ENCODE measurements at regions not wholly inside any gene's neighbourhood (a gene's known extent, or its start where the extent isn't known, plus 50 kb on each side); places are given as distances from the start of the nearest gene placed in this dataset.
A peak's percentile ranks its signal among the peaks of the same experiment; 100 is the strongest.

DNA sequence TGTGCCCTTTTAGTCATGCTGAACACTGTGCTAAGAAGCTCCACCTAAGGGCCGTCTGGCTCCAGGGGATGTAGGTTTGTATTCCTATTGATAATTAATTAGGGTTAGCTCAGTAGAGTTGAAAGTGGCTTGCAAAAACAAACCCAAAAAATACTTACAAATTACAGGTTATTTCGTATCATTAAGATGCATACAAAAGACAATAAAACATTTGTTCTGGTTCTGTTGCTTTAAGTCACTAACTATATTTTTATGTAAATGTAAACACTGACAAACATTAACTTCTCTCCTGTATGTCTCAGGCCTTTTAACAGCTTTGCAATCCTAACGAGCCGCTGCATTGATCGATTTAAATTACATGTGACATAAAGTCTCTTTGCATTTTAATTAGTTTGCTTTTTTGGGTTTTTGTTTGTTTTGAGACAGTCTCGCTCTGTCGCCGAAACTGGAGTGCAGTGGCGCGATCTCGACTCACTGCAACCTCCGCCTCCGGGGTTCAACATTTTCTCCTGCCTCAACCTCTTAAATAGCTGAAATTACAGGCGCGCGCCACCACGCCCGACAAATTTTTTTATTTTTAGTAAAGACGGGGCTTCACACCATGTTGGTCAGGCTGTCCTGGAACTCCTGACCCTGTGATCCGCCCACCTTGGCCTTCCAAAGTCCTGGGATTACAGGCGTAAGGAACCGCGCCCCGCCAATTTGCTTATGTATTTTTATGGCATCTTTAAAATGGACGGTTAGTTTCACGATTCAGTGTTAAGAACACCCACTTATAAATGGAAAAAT, 110.9 kb downstream of the HFE start:
- DNase-seq (ENCODE audit: low read depth) = no peak

DNA sequence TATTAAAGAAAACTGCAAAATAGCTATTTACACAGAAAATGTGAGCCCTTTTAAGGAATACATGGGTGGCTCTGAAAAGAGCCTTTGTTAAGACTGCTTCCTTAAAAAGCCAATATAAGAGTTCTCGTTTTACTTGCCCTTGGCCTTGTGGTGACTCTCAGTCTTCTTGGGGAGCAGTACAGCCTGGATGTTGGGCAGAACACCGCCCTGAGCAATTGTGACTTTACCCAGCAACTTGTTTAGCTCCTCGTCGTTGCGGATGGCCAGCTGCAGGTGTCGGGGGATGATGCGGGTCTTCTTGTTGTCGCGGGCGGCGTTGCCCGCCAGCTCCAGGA, 111.5 kb downstream of the HFE start:
- no peak for DNase-seq (ENCODE audit: low read depth)

DNA sequence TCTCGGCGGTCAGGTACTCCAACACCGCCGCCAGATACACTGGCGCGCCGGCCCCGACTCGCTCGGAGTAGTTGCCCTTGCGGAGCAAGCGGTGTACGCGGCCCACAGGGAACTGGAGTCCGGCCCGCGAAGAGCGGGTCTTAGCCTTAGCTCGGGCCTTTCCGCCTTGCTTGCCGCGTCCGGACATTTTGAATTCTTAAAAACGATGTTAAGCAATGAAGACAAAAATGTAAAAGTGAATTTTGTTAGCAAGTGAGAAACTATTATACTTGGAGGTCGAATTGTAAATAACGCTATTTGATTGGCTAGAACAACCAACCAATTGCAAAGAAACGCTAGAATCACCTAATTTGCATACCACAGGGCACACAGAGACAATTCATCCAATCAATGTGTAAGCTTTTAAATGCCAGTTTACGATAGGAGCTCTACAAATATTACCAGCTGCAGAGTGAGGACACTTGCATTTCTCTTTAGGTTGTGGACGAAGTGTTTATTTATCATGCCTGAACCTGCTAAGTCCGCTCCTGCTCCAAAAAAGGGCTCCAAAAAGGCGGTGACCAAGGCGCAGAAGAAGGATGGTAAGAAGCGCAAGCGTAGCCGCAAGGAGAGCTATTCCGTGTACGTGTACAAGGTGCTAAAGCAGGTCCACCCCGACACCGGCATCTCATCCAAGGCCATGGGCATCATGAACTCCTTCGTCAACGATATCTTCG, 112.0 kb downstream of the HFE start:
- no peak for DNase-seq (ENCODE audit: low read depth)

DNA sequence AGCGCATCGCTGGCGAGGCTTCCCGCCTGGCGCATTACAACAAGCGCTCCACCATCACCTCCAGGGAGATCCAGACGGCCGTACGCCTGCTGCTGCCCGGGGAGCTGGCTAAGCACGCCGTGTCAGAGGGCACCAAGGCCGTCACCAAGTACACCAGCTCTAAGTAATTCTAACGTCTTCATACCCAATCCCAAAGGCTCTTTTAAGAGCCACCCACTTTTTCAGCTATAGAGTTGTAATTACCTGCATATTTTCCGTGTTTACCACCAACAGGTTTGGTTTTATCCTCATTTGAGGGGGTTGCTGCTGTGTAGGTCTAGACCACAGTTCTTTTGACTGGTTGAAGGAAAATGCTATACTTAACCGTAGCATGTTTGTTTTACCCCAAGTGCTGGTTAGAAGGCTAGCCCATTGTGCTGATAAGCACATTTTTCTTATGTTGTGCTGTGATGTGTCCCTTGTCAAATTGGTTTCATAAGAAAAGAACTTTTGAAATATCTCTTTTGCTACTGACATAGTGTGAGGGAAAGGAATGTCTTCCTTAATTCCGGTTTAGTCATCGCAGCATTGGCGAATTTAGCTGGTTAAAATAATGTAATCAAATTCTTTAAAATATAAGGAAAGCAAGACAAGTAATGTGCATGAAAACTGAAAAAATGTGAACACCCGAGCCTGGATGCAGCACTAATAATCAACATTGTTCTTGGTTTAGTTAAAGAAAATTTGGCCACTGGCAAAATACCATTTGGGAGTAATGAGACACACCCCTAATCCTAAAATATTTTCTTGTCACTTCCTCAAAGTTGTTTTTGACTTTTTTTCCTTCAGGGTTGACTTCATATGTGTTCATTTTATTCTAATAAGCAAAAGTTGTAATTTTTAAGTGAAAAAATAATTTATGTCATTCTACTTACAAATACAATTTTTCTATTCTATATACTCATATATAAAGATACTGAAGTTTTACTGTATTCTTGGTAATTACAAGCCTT, 112.8 kb downstream of the HFE start:
- no peak for DNase-seq (ENCODE audit: low read depth)

DNA sequence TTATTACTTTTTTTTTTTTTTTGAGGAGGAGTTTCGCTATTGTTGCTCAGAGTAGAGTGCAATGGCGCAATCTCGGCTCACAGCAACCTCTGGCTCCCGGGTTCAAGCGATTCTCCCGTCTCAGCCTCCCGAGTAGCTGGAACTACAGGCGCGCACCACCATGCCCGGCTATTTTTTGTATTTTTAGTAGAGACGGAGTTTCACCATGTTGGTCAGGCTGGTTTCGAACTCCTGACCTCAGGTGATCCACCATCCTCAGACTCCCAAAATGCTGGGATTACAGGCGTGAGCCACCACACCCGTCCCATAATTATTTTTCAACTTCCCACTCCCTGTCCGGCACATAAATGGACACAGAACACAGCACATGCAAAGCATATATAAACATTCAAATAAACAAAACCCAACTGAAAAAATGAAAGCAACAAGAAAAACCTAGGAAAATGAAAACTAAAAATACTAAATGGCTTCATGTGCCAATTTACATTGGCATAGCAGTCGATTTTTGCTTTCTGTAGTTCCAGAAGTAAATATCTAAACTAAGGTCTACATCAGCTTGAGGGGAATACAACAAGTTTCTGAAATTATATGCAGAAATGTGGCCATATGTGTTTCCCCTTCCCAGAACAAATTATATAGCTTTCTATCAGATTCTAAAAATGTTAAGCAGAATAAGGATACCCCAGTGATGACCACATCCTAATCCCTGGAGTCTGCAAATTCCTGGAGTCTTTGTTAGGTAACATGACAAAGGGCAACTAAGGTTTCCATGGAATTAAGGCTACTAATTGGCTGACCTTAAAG, 113.9 kb downstream of the HFE start:
- DNase-seq (ENCODE audit: low read depth) = no peak

DNA sequence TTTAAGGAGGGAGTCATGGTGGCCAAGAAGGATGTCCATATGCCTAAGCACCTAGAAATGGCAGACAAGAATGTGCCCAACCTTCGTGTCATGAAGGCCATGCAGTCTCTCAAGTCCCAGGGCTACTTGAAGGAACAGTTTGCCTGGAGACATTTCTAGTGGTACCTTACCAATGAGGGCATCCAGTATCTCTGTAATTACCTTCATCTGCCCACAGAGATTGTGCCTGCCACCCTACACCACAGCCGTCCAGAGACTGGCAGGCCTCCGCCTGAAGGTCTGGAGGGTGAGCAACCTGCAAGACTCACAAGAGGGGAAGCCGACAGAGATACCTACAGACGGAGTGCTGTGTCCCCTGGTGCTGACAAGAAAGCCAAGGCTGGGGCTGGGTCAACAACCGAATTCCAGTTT, 115.0 kb downstream of the HFE start:
- no peak for DNase-seq (ENCODE audit: low read depth)

DNA sequence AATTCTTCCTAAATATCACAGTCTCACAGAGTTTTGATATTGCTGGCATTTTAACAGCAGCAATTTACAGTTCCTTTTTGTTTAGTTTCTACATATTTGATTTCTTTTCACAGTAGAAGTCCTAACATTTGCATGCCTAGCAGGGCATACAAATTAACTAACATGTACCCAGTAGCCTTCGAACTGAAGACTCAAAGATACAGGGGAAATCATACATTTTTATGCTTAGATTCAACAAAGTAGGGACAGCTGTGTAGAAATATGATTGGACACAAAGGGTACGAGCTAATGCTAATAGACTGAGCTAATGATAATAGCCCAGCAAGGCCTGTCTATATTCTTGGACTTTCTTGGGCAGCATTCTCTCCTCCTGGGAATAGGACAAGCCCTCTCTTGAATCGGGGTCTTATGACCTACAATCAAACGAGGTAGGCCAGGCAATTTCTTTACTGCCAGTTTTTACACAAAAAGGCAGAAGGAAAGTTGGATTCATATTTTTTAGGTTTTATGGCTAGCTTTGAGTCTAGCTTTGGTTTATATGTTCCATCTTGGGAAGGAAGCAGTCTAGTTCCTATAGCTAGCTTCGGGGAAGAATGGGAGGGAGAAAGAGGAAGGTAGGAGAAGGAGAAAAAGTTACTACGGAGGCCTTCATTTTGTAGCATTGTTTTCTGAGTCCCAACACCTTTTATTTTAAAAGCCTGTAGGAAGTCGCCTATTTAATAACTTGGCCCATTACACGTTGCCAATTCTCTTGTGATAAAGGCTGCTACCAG, 115.8 kb downstream of the HFE start:
- no peak for DNase-seq (ENCODE audit: low read depth)

DNA sequence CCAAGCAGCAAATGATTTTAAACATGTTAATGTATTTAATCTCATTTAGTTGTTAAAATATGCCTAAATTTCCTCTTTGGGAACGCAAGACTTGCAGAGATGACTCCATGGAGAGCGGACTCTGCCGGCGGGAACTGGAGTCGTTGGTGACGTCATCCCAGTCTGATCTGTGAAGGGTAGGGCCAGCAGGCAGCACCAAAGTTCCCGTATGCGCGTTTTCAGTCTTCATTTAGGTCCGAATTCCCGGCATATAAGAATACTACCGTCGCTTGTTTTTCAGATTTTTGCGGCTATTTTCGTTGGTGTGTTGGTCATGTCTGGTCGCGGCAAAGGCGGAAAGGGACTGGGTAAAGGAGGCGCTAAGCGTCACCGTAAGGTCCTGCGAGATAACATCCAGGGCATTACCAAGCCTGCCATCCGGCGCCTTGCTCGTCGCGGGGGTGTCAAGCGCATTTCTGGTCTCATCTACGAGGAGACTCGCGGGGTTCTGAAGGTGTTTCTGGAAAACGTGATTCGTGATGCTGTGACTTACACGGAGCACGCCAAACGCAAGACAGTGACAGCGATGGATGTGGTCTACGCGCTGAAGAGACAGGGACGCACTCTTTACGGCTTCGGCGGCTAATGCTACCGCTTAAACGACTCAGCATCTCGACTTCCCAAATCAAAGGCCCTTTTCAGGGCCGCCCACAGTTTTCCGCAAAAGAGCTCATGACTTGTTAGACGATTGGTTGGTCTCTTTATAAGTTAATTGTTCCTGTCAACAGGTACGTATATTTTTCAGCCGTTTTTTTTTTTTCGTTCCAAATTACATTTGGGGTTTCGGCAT, 117.3 kb downstream of the HFE start:
- peak; percentile 68 for DNase-seq (ENCODE audit: low read depth)

DNA sequence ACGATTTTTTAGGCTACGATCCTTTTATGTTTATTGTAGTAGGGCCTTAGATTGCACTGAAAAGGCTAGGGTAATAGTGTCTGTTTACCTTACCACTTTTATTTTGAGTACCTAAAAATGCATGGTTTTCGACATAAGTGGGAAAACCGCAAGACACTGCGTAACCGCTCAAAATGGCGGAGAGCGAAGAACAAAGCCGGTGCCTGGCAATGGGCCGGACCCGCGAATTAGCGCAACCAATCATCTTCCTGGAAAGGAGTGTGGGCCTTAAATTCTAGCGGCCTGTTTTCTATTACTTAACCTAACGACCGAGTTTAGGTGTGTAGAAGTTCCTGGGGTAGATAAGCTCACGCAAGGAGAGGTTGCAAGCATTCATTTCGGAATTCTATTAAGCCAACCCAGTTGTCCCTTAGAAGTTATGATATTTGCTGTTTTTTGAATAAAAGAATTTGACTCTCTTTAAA, 118.0 kb downstream of the HFE start:
- peak; percentile 64 for DNase-seq (ENCODE audit: low read depth)

DNA sequence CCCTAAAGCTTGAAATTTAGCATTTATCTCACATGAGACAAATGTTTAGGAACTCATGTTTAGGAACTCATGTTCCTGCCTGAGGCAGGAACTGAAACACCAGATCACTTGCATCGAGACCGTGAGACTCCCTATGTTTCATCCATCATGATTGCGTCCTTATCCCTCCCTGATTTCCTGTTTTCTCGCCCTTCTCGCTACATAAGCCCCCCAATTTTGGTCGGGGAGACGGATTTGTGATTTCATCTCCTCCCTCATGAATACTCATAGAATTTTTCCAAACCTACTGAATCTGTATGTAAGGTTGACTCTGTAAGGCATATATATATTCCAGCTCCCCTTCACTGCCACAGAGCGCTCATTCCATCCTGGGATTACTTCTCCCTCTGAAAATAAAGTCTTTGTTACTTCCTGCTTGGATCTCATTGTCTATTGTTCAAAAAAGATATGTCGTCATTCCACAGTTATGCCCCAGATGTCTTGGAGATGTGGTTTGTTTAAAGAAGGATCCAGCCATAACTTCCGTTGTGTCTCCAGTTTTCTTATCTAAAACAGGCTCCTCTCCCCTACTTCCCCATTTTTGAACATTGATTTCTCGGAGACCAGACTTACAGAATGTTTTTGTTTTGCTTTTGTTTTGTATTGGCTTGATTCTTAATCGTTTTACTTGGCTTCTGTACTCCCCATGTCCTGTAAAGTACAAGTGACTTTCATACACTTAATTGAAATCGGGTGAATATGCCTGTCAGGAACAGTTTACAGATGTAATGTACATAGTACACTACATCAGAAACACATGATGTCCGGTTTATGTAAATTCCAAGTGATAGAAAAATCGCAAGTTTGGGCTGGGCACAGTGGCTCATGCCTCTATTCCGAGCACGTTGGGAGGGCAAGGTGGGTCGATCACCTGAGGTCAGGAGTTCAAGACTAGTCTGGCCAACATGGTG, 118.7 kb downstream of the HFE start:
- no peak for DNase-seq (ENCODE audit: low read depth)

DNA sequence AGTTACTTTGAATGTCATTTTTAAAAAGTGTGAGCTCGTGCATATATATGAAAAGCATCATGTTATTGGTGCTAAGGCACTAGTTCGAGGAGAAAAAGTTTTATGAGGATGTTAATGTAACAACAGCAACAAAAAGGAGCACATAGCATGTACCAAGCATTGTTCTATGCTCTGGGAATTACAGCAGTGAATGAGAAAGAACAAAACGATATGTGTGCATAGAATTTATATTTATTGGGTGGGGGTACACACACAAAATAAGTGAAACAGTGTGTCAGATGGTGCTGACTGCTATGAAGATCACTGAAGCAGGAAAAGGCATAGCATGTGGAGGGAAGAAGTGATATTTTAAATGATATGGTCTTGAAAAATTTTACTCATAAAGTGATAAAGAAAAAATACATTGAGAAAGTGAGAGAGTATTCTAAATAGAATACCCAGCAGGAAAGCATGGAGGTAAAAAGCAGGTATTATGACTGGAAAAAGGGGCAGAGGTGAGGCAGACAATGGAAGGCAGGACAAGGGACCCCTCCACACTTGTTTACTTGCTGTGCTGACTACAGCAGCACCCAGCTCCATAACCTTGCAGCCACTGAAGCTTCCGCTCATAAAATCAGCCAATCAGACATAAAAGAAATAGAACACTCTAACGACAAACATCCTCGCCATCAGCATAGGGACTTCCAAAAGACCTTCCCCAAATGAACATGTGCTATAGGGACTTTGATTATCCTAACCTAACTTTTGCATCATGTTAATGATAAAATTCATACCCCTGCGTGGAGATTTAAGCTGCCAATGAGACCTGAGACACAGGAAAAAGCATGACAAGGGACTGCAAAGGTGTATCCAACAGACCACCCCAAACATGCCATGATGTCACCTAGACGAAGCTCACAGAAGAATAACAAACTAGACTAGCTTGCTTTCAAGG, 119.9 kb downstream of the HFE start:
- no peak for DNase-seq (ENCODE audit: low read depth)

DNA sequence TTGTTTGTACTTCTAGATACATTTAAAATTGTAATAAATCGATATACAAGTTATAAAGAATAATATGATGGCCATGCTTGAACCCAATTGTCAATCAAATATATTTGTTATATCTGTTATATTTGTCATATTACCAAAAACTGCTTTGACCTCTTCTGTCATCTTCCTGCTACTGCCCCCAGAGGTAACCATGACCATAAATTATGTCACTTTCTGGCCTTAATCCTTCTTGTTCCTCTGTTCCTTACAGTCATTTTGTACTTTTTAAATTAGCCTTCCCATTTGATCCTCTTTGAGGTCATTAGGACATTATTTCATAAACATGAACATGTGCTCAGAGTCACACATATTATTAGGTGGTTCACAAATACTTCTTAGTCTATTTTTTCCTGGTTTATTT, 124.7 kb downstream of the HFE start:
- DNase-seq (ENCODE audit: low read depth) = no peak

DNA sequence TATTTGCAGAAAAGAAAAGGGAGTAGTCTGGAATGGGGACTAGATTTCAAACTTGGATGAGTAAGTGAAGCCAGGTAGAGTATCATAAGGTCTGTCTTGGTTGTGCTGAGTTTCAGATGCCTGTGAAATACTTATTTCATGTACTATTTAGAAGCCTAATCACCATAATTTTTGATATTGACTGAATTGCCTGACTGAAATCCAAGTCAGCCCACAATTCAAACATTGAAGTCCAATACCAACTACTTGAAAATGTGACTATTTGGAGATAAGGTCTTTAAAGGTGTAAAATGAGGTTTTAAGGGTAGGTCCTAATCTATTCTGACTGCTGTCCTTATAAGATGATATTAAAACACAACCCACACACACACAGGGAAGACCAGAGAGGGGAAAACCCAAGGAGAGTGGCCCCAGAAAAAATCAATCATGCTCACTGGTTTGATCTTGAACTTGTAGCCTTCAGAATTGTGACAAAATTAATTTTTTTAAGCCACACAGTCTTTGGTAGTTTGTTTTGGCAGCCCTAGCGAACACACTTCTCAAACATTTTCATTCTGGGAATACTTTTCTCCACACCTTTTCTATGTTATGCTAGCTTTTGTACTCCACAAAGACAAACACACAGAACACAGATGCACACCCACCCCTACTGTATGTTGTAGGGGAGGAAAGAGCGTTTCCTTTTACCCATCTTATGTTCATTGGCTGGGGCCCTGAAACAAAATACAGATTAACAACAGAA, 126.3 kb downstream of the HFE start:
- DNase-seq (ENCODE audit: low read depth) = no peak

DNA sequence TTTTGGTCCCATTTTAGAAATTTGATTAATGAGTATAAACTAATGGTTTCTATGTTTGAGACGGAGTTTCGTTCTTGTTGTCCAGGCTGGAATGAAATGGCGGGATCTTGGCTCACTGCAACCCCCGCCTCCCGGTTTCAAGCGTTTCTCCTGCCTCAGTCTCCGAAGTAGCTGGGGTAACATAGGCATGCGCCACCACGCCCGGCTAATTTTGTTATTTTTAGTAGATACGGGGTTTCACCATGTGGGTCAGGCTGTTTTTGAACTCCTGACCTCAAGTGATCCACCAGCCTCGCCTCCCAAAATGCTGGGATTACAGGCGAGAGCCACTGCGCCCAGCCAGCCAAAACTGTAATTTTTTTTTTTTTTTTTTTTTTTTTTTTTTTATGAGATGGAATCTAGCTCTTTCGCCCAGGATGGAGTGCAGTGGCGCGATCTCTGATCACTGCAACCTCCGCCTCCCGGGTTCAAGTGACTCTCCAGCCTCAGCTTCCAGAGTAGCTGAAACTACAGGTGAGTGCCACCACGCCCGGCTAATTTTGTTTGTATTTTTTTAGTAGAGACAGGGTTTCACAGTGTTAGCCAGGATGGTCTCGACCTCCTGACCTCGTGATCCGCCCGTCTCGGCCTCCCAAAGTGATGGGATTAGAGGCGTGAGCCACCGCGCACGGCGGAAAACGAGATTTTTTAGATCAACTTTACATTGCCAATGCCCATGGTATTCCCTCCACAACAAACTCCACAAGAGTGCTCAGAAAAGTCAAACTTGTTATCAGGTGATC, 127.8 kb downstream of the HFE start:
- no peak for DNase-seq (ENCODE audit: low read depth)

DNA sequence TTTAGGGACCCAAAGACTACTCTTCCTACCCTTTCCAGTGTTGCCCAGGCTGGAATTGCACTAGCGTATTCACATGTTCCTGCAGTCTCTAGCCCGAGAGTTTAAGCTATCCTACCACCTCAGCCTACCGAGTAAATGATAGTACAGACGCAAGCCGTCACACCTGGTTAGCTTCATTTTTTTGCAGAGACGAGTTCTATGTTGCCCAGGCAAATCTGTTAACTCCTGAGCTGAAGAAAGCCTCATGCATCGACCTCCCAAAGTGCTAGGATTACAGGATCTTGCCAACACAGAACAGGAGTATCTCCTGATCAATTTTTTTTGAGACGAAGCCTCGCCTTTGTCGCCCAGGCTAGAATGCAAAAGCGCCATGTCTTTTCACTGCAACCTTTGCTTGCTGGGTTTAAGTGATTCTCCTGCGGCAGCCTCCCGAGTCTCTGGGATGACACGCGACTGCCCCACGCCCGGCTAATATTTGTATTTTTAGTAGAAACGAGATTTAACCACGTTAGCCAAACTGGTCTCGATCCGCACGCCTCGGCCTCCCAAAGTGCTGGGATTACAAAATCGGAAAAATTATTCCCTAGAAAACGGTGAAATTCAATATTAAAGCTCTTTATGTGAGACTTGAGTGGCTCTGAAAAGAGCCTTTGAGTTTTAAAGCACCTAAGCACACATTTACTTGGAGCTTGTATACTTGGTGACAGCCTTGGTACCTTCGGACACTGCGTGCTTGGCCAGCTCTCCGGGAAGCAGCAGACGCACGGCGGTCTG, 128.5 kb downstream of the HFE start:
- no peak for DNase-seq (ENCODE audit: low read depth)
